ENCODE measurements at regions not wholly inside any gene's neighbourhood (a gene's known extent, or its start where the extent isn't known, plus 50 kb on each side); places are given as distances from the start of the nearest gene placed in this dataset.

- TF ChIP-seq CTCF (IDR thresholded peaks at IDR 0.05; ENCODE audit: low read length) (no peak), EZH2 (optimal IDR thresholded peaks at IDR 0.05; ENCODE audit: low read depth, low read length) (no peak), EZH2phosphoT487 (IDR thresholded peaks at IDR 0.05; ENCODE audit: low read length) (no peak)
Observed at GRCh38 chr22:47450876-47451475, 688.5 kb downstream of the TBC1D22A start.

Data from MM.1S (cell line).